Adrenal gland (tissue), 5 donors: ENCODE measurements at regions not wholly inside any gene's neighbourhood (a gene's known extent, or its start where the extent isn't known, plus 50 kb on each side); places are given as distances from the start of the nearest gene placed in this dataset.
"Not testable (repeated sequence)": the region's sequence is repeated elsewhere in the genome, so short reads cannot be mapped to it uniquely, and the experiment has no call there.

Source experiments
- CTCF ChIP-seq, 6 experiments: fragments of 450-650 bp in 4 of 6; fragments of 200-600 bp in 2 of 6; sonication (generic) in 1 of 6; IDR thresholded peaks; 1 replicate in 5 of 6; 2 replicates in 1 of 6; pipeline versions ENCODE4 v1.5.1 to v1.8.0; 2016 to 2021; ENCODE audit warnings: antibody characterized with exemption in 6 of 6, mild to moderate bottlenecking in 2 of 6, moderate library complexity in 1 of 6
- POLR2A ChIP-seq, 2 donors: fragments of 450-650 bp; IDR thresholded peaks; one replicate each; pipeline ENCODE4 v1.6.1; 2017; ENCODE audit warnings: antibody characterized with exemption in 2 of 2, mild to moderate bottlenecking in 2 of 2, moderate library complexity in 1 of 2
- donor health status: DM: no; HTN: no; CAD: no.

GRCh38 chr1:242912855-242913254 is 342.2 kb downstream of the CEP170 start:
- TF ChIP-seq CTCF, POLR2A (IDR thresholded peaks at IDR 0.05): not testable (repeated sequence)
